HG02870 (cell line): ENCODE measurements at regions not wholly inside any gene's neighbourhood (a gene's known extent, or its start where the extent isn't known, plus 50 kb on each side); places are given as distances from the start of the nearest gene placed in this dataset.

Experiments
- ATAC-seq: cut with Tn5 transposase; IDR thresholded peaks from one replicate; pipeline ENCODE4 v1.9.1; 2021; ENCODE audit warnings: mild to moderate bottlenecking, moderate library complexity; ENCODE audit not compliant: unreplicated experiment

DNA sequence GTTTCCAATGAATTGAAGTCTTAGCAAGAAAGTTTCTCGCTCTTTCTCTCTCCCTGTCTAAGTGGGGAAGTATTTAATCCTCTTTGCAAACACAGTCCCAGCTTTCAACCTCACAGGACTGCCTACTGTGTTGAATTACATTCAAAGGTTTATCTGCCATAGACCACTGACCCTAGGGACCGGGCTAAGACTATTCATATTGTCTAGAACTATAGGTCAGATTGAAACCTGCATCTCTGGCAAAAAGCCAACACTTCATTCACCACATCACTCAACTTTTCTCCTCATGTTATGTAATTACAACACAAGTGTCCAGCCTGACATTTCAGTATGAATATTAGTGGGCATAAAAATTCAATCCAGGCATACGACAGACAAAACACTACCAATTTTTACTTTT is 314.7 kb upstream of the RSPO3 start:
- peak; percentile 66 for ATAC-seq

- peak; percentile 79 for ATAC-seq
Measured at GRCh38 chr6:126804332-126805064, 314.0 kb upstream of the RSPO3 start.

DNA sequence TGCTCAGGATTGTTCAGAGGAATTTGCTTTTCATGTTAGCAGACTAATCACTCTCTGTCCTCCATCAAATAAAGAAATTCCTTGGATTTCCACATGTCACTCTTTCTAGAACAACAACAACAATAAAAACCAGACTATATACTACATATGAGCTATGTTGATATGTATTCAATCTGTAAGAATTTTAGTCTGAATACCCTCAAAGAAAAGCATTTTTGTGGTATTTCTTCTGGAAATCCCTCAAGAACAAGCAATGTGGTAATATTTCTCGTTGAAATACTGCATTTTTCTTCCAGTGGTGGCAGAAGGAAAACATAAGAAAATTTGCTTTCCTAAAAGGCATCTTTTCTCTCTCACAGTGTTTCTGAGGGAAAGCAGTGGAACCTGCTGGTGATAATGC is 312.6 kb upstream of the RSPO3 start:
- no peak for ATAC-seq

GRCh38 chr6:126807876-126808275 is 310.6 kb upstream of the RSPO3 start:
- ATAC-seq: no peak

GRCh38 chr6:126811321-126811720 is 307.1 kb upstream of the RSPO3 start:
- no peak for ATAC-seq

DNA sequence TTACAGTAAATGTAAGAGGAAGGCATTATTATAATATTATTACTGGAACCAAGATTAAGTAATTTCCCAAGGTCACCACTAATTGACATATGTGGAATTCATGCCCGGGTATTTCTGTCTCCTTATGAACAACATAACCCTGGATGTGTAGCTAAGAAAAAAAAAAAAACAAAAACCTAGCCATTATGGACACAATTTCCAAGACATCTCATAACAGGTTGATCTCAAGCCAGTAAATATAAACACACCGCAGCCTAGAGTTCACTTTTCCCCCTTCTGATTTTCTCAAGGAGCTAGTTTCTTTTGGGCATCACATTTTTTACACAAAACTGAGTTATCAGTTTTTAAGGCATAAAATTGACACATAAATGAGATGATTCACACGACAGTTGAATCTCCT is 306.5 kb upstream of the RSPO3 start:
- no peak for ATAC-seq

DNA sequence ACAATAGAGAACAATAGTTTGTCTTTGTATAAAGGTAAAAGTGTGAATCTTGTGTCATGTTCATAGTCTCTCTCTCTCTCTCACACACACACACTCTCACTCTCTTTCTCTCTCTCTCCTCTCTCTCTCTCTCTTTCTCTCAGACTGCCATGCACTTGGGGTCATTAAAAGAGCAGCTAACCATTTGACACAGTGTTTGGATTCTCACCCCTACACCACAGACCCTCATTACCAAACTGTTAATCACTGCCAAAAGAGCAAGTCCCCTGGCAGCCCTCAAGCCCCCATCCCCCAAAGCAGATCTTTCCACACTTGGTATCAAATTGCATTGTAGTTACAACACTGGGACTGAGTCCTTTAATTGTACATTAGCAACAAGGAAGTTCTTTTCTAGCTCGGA is 305.8 kb upstream of the RSPO3 start:
- no peak for ATAC-seq

- no peak for ATAC-seq
Measured at GRCh38 chr6:126820634-126821033, 297.8 kb upstream of the RSPO3 start.

DNA sequence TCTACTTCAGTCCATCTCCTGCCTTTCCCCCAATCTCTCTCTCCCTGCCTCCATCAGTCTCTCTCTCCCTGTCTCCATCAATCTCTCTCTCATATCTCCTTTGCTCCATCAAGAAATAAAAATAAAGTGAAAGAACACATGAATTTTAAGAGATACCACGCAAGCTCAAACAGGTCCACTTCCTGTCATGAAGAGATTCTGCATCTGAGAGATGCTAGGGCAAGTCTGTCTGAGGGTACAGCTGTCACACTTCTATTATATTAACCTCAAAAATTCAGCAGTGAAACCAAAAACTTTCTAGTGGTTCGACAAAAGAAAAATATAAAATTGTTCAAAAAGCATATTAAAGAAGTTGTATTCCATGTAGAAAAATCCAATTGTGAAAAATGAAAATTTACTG is 296.8 kb upstream of the RSPO3 start:
- no peak for ATAC-seq

GRCh38 chr6:126824226-126824625 is 294.2 kb upstream of the RSPO3 start:
- ATAC-seq: no peak

DNA sequence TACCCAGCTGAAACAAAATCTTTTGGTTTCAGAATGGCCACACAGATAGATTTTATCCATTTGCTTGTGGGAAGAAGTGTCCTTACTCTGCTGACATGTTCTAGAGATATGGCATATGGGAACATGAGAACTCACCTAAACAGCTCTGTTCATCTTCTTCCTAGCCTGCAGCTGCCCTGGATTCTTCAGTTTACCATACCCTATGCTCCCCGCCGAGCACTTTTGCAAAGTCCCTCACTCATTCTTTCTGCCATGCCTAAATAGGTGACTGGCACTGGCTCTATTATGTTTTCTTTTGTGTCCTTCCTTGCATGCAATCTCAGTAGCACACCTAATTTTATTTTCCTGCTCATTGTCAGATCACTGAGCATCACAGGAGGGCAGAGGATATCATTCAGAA is 293.7 kb upstream of the RSPO3 start:
- no peak for ATAC-seq

DNA sequence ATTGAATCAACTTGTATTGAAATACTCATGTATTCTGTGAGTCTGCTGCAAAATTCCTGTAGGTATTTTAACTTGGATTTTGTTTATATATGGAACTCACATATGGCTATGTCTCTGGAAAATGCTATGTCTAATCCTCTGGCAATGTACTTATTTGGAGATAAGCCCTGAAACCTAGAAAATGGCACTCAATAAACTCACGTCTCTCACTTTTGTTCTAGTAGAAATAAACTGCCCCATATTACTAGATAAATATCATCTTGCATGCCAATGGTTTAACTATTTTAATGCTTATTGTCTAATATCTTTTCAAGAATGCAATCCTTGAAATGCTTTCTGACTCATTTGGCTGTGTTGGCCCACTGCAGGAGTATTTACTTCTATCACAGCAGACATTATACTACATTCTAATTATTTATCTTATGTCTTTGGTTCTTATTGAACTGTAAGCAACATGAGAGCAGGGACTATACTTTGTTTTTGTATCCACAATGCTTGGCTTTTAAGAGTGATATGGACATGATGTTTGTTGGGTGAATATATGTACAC is 292.2 kb upstream of the RSPO3 start:
- no peak for ATAC-seq

DNA sequence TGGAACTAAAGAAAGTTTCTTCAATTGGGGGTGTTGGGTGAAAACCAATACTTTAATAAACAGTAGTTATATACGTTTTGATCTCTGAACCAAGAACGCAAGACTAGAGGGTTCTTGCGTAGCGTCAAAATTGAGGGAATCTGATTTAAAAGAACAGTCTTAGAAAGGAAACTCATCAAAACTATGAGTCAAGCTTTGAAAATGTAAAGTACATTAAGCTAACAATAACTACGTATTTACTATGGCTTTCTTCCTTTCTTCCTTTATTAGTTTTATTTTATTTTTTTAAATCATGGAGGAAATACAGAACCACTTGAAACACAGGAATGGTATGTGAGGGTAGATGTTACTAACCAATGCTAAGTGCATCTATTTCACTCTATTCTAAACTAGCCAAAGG is 287.0 kb upstream of the RSPO3 start:
- no peak for ATAC-seq

- ATAC-seq: no peak
Measured at GRCh38 chr6:126842769-126843168, 275.7 kb upstream of the RSPO3 start.

GRCh38 chr6:126848119-126848518 is 270.4 kb upstream of the RSPO3 start:
- no peak for ATAC-seq

GRCh38 chr6:126867641-126868040 is 250.8 kb upstream of the RSPO3 start:
- no peak for ATAC-seq

DNA sequence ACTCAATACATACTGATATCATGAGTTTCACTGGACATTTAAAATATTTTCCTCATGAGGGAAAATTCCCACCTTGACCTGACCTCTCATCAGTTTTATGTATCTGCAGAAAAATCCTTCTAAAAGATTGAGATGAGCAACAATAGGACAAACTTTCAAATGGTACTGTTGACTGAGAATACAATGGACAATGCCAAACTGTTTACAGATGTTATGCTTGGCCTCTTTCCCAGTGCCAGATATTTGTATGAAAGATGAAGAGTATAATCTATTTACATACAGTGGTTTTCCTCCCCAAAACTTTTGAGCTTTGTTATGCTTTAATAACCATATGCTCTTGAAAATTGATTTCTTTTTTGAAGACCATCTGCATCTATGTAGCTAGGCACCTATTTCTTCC is 245.1 kb upstream of the RSPO3 start:
- no peak for ATAC-seq

DNA sequence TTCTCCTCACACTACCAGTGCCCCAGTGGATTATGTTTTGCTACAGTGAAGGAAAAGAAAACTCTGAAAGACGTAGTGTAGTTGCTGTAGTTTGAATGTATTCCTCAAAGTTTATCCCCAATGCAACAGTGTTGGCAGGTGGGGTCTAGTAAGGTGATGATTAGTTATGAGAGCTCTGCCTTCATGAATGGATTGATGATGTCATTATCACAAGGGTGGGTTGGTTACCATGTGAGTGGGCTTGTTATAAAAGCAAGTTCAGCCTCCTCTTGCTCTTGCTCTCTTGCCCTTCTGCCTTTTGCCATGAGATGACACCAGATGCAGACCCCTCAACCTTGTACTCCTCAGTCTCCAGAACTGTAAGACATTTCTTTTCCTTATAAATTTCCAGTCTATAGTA is 244.7 kb upstream of the RSPO3 start:
- no peak for ATAC-seq

- ATAC-seq: no peak
Measured at GRCh38 chr6:126876446-126876845, 242.0 kb upstream of the RSPO3 start.

- no peak for ATAC-seq
Measured at GRCh38 chr6:126880964-126881363, 237.5 kb upstream of the RSPO3 start.

DNA sequence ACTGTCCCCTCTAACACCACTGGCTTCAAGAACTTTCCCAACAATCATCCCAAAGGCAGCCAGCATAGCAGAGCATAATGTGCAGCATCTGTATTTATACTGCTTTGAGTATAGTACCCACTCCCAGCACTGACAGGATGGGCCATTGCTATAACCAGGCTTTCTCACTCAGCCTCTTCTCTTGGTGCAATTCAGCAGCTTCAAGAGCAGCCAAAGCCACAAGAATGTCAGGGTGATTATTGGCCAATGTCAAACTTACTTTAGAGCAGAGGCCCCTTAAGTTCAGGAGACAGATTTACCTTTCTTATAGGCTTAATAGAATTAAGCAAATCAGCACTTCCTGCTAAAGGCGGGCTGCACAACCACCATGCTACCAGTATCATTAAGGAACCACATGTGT is 232.4 kb upstream of the RSPO3 start:
- no peak for ATAC-seq

DNA sequence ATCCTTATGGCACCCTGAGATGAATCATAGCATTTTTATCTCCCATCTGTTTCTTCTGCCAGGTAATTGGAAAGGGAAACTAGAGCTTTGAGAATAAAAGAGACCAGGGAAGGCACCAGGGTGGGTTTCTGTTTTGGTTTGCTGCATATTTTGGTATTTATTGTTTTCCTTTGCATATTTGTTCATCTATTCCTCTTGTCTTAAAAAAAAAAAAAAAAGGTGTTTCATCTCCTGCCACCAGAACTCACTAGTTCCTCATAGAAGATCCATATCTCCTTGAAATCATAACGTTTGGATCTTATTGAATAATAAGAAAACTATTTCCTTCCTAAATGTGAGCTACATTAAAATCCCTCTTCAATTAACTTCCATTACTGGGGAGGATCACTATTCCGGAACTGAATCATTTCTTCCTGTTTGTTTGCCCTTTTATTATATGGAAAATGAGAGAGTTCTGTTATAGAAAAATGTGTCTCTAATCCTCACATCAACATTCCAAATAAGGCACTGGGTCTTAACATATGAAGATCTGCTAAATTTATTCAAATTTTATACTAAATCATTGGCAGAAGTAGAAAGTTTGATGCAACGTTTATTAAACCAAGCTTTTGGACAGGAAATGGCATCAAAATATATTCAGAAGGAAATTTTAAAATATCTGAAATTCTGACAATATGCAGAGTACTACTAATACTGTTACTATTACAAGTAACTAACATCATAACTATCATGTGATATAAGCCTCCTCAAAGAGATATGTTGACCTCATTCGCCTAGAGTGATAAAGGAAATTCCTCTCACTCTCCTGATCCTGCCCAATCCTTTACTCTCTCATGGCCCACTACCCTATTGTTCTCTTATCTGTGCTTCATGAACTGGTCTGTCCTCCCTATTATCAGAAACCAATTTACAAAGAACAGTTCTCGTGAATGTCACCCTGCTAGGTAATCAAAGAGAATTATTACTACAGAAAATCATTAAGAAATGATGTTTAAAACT is 229.4 kb upstream of the RSPO3 start:
- ATAC-seq: no peak
